Aorta (tissue), 5 donors: ENCODE measurements at regions not wholly inside any gene's neighbourhood (a gene's known extent, or its start where the extent isn't known, plus 50 kb on each side); places are given as distances from the start of the nearest gene placed in this dataset.

Experiments
- ATAC-seq: fragments of 200-7000 bp; cut with Tn5 transposase; one replicate; pipeline ENCODE4 v1.9.1; 2022; ENCODE audit warnings: moderate library complexity; ENCODE audit not compliant: low FRiP score
- DNase-seq, 2 donors: peaks; one replicate each; pipeline ENCODE4 v3.0.0-alpha.2; 2020
- H3K27ac ChIP-seq, 2 donors: one replicate each; pipeline ENCODE4 v1.5.1; 2013; ENCODE audit warnings: low read length in 2 of 2, mild to moderate bottlenecking in 2 of 2, moderate library complexity in 2 of 2, control low read depth in 1 of 2, inconsistent platforms in 1 of 2, low read depth in 1 of 2
- H3K27me3 ChIP-seq, 2 donors: one replicate each; pipeline ENCODE4 v1.6.1; 2013; ENCODE audit warnings: control low read depth in 1 of 2, low read length in 1 of 2, mild to moderate bottlenecking in 1 of 2, moderate library complexity in 1 of 2; ENCODE audit not compliant: insufficient read depth in 2 of 2, control insufficient read depth in 1 of 2
- H3K36me3 ChIP-seq, 2 donors: one replicate each; pipeline ENCODE4 v1.6.1; 2013; ENCODE audit warnings: control low read depth in 1 of 2, low read length in 1 of 2, mild to moderate bottlenecking in 1 of 2; ENCODE audit not compliant: insufficient read depth in 2 of 2, control insufficient read depth in 1 of 2
- H3K4me1 ChIP-seq, 2 donors: one replicate each; pipeline ENCODE4 v1.6.1; 2013; ENCODE audit warnings: low read length in 2 of 2, control low read depth in 1 of 2, mild to moderate bottlenecking in 1 of 2, moderate library complexity in 1 of 2; ENCODE audit not compliant: insufficient read depth in 2 of 2, control insufficient read depth in 1 of 2
- H3K4me3 ChIP-seq, 2 donors: one replicate each; pipeline ENCODE4 v1.5.1; 2013; ENCODE audit warnings: low read length in 2 of 2, control low read depth in 1 of 2, mild to moderate bottlenecking in 1 of 2
- H3K9me3 ChIP-seq: one replicate; pipeline ENCODE4 v1.6.1; 2013; ENCODE audit warnings: mild to moderate bottlenecking, low read length; ENCODE audit not compliant: control insufficient read depth
- WGBS, 2 donors: extraction: QIAGEN DNeasy Blood & Tissue Kit; methylation state at CpG; one replicate each; pipeline ENCODE4 v1.1.7; 2013; 5-methylcytosine and 5-hydroxymethylcytosine counted together
- intact Hi-C, 2 donors: fragments of 100-400 bp; cut with DNase I; formaldehyde crosslinking; loops; one replicate each; pipeline versions ENCODE4 v1.14.2 to v1.15.0; 2022
- donor health status: healthy with polysubstance abuse.
- donor health status: Bipolar disorder and iron deficiency.
- donor health status: DM: no; HTN: no; CAD: no.
- donor health status: DM: no; HTN: no; CAD: no.
- donor health status: DM: yes; HTN: yes; CAD: no.

GRCh38 chr11:91731051-91731450 lies 493.6 kb upstream of the FAT3 start:
- ATAC-seq (no peak), DNase-seq (no peak)
- WGBS, 2 donors, result 71 to 85% methylated on average over 6 of the region's 6 CpGs
- H3K4me3 ChIP-seq, result no peak overlapping the region
- H3K27ac ChIP-seq, result no peak overlapping the region
- H3K4me1 ChIP-seq, result no peaks in the 10 kb centered on the region
- H3K27me3 ChIP-seq, result no peaks in the 10 kb centered on the region
- peaks cover 2% of the 10 kb centered on the region for H3K9me3 ChIP-seq
- intact Hi-C loops, result no loop called here
- H3K36me3 ChIP-seq, result no peaks in the 10 kb centered on the region

- H3K27ac ChIP-seq, result no peak overlapping the region
- H3K27me3 ChIP-seq, result no peaks in the 10 kb centered on the region
- H3K4me1 ChIP-seq, result no peaks in the 10 kb centered on the region
- DNase-seq, result no peak
- H3K9me3 ChIP-seq, result peaks cover 2% of the 10 kb centered on the region
- no peak for ATAC-seq
- WGBS, 2 donors, result 93 to 94% methylated on average over 4 of the region's 4 CpGs
- no peaks in the 10 kb centered on the region for H3K36me3 ChIP-seq
- intact Hi-C loops, result no loop called here
- no peak overlapping the region for H3K4me3 ChIP-seq
Observed at GRCh38 chr11:91730620-91731019, 494.0 kb upstream of the FAT3 start.

DNA sequence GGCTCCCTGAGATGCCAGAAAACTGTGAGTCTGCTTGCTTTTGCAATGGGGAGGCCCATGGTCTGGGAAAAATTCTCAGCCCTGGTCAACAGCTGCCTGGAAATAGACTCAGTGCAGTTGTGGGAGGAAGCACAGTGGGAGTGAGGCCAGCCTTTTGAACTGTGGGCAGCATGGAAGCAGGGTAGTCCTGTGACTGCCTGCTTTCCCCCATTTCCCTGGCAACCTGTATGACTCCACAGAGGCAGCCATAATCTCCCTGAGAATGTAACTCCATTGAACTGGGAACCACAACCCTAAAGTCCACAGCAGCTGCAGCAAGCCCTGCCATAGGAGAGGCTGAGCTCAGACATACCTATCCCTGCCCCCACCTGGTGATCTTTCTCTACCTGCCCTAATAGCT lies 494.6 kb upstream of the FAT3 start:
- Histone ChIP-seq H3K27ac (no peak overlapping the region), H3K4me1 (no peaks in the 10 kb centered on the region), H3K27me3 (no peaks in the 10 kb centered on the region), H3K9me3 (peaks cover 2% of the 10 kb centered on the region), H3K36me3 (no peaks in the 10 kb centered on the region), H3K4me3 (no peak overlapping the region)
- ATAC-seq (no peak), DNase-seq (no peak)
- intact Hi-C loops, result no loop called here

DNA sequence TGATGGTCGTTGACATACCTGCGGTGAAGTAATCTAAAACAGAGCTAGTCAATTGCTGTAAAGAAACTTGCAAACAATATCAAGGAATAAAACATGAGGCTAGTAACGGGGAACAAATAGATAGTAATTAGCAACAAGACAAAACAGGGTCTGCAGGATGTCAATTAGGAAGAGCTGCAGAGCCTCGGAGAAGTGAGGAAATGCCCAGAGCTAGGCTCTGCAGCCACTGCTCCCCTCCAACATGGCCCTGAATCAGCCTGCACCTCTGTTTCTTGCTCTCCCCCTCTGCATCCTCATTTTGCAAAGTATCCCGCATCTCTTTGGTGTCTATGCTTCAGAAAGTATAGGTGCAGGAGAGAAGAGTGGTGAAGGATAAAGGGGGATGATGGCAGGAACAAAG lies 507.4 kb upstream of the FAT3 start:
- H3K4me3 ChIP-seq, result no peak overlapping the region
- no peaks in the 10 kb centered on the region for H3K4me1 ChIP-seq
- H3K27me3 ChIP-seq, result no peaks in the 10 kb centered on the region
- intact Hi-C loops, result no loop called here
- DNase-seq (no peak), ATAC-seq (no peak)
- no peak overlapping the region for H3K27ac ChIP-seq
- H3K36me3 ChIP-seq, result no peaks in the 10 kb centered on the region
- whole genome bisulfite sequencing, 2 donors, result 71 to 77% methylated on average over 5 of the region's 5 CpGs
- H3K9me3 ChIP-seq, result no peaks in the 10 kb centered on the region

- DNase-seq, result no peak
- Histone ChIP-seq H3K36me3 (no peaks in the 10 kb centered on the region), H3K9me3 (no peaks in the 10 kb centered on the region), H3K27me3 (no peaks in the 10 kb centered on the region), H3K4me3 (no peak overlapping the region), H3K27ac (no peak overlapping the region), H3K4me1 (no peaks in the 10 kb centered on the region)
- no peak for ATAC-seq
- intact Hi-C loops, result no loop called here
- 30 to 35% methylated on average over 2 of the region's 2 CpGs for WGBS, 2 donors
Observed at GRCh38 chr11:91707652-91708482, 516.8 kb upstream of the FAT3 start.

DNA sequence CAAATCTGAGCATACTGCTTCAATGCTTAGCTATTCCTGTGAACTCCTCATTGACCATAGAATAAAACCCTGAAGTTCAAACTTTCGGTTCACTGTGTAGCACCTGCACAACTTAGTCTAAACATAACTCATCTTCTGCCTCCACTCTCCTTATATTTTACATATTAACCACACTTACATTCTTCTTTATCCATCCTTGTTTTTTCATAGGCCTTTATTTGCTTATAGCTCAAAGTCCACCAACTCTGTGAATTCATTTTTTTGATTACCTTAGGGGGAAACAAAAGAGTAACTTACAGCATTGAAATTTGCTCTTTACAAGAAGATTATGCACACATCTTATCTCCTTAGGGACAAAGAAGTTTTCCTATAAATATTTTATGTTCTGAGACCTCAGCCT lies 521.6 kb upstream of the FAT3 start:
- DNase-seq, result no peak
- no peaks in the 10 kb centered on the region for H3K4me1 ChIP-seq
- H3K27me3 ChIP-seq, result no peaks in the 10 kb centered on the region
- no peak for ATAC-seq
- no peaks in the 10 kb centered on the region for H3K9me3 ChIP-seq
- no peak overlapping the region for H3K4me3 ChIP-seq
- H3K27ac ChIP-seq, result no peak overlapping the region
- intact Hi-C loops, result no loop called here
- H3K36me3 ChIP-seq, result no peaks in the 10 kb centered on the region
- 92 to 97% methylated on average over 1 of the region's 1 CpG for WGBS, 2 donors

- DNase-seq (no peak), ATAC-seq (no peak)
- 78 to 80% methylated on average over 2 of the region's 2 CpGs for WGBS, 2 donors
- Histone ChIP-seq H3K36me3 (no peaks in the 10 kb centered on the region), H3K4me3 (no peak overlapping the region), H3K27me3 (no peaks in the 10 kb centered on the region), H3K27ac (no peak overlapping the region), H3K9me3 (no peaks in the 10 kb centered on the region), H3K4me1 (no peaks in the 10 kb centered on the region)
- intact Hi-C loops, result no loop called here
Observed at GRCh38 chr11:91700854-91701253, 523.8 kb upstream of the FAT3 start.

GRCh38 chr11:91698845-91699244 lies 525.8 kb upstream of the FAT3 start:
- Histone ChIP-seq H3K9me3 (no peaks in the 10 kb centered on the region), H3K4me3 (no peak overlapping the region), H3K4me1 (no peaks in the 10 kb centered on the region), H3K27ac (no peak overlapping the region), H3K36me3 (no peaks in the 10 kb centered on the region), H3K27me3 (no peaks in the 10 kb centered on the region)
- DNase-seq, result no peak
- no peak for ATAC-seq
- intact Hi-C loops, result no loop called here
- WGBS, 2 donors, result 60 to 70% methylated on average over 2 of the region's 2 CpGs

DNA sequence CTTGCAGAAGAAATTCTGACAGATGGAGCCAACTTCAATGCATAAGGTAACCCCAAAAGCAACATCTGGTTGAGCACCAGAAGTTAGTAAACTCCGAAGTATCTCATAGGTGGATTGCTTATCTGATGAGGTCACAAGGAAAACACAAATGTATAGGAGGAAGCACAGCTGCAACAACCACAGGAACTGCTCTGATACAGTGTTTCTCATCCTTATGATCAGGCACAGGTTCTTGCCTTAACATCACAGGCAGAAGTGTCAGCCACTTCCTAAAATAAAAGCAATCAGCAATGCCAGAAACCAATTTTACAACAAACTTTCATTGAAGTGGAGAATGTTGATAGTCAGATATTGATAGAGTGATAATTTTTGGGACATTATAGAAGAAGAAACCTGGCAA lies 530.3 kb upstream of the FAT3 start:
- no peak for ATAC-seq
- H3K27ac ChIP-seq, result no peak overlapping the region
- no peaks in the 10 kb centered on the region for H3K36me3 ChIP-seq
- H3K4me3 ChIP-seq, result no peak overlapping the region
- no peaks in the 10 kb centered on the region for H3K9me3 ChIP-seq
- 80 to 89% methylated on average over 1 of the region's 1 CpG for WGBS, 2 donors
- no peaks in the 10 kb centered on the region for H3K27me3 ChIP-seq
- no peaks in the 10 kb centered on the region for H3K4me1 ChIP-seq
- intact Hi-C loops, result no loop called here
- no peak for DNase-seq
